T-helper 1 cell treated with Interleukin-12 subunit alpha and Interleukin-12 subunit beta and Interleukin-4 antibody, amounts not matched to agents 30 μg/mL and 1 μg/mL, for 36 hours (primary cell): ENCODE measurements at regions not wholly inside any gene's neighbourhood (a gene's known extent, or its start where the extent isn't known, plus 50 kb on each side); places are given as distances from the start of the nearest gene placed in this dataset.

ENCODE experiments used
- H3K27ac Mint-ChIP-seq: one replicate; pipeline ENCODE4 v1.8.0; 2021; ENCODE audit warnings: mild to moderate bottlenecking, mixed read lengths
- H3K27me3 Mint-ChIP-seq: one replicate; pipeline ENCODE4 v1.8.0; 2021; ENCODE audit warnings: low read depth, mixed read lengths
- H3K36me3 Mint-ChIP-seq: one replicate; pipeline ENCODE4 v1.8.0; 2021; ENCODE audit warnings: low read depth, mixed read lengths
- H3K4me1 Mint-ChIP-seq: one replicate; pipeline ENCODE4 v1.8.0; 2021; ENCODE audit warnings: low read depth, mixed read lengths
- H3K4me3 Mint-ChIP-seq: one replicate; pipeline ENCODE4 v1.8.0; 2021; ENCODE audit warnings: mild to moderate bottlenecking, moderate library complexity, mixed read lengths
- H3K9me3 Mint-ChIP-seq: one replicate; pipeline ENCODE4 v1.8.0; 2021; ENCODE audit warnings: mixed read lengths

DNA sequence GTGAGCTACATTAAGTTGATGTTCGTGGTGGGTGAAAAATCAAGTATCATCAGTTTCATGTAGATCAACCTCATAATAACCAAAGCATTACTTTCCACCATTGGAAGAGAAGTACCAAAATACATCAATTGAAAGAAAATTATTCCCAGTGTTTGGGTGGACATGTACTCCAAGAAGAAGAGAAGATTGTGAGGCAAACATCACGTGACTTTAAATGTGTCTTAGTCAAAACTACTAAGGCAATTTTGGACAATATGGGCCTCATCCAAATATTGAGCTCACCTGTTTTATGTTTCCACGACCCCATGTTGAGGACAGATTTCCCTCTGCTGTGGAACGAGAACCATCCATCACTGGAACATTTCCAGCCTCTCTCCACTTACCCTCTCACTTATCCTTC, 303.0 kb upstream of the LMCD1 start:
- H3K27me3 Mint-ChIP-seq, result no peaks in the 10 kb centered on the region

DNA sequence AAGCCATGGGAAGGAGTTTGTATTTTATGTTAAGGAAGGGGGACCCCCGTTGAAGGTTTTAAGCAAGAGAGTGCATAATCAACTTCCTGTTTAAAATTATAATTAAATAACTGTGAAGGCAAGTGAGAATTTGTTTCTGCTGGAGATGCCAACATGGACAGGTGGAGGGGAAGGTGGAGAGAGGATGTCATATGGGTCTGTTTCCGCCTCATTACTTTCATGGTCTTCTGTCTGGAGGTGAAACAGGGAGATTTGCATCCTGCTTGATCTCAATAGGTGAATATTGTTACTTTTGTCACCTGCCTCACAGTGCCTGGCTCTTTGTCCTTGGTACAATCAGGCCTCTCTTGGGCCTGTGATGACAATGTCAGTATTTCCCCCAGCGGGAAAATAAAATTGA, 300.6 kb upstream of the LMCD1 start:
- no peaks in the 10 kb centered on the region for H3K36me3 Mint-ChIP-seq
- no peaks in the 10 kb centered on the region for H3K4me1 Mint-ChIP-seq
- H3K4me3 Mint-ChIP-seq, result no peak overlapping the region
- no peaks in the 10 kb centered on the region for H3K27me3 Mint-ChIP-seq
- no peak overlapping the region for H3K27ac Mint-ChIP-seq
- H3K9me3 Mint-ChIP-seq, result no peaks in the 10 kb centered on the region

More for the DNA sequence above, 303.0 kb upstream of the LMCD1 start:
- Mint-ChIP-seq H3K27ac (no peak overlapping the region), H3K4me1 (no peaks in the 10 kb centered on the region), H3K4me3 (no peak overlapping the region), H3K9me3 (no peaks in the 10 kb centered on the region), H3K36me3 (no peaks in the 10 kb centered on the region)

GRCh38 chr3:8201886-8202285, 299.7 kb upstream of the LMCD1 start:
- Mint-ChIP-seq H3K9me3 (no peaks in the 10 kb centered on the region), H3K36me3 (no peaks in the 10 kb centered on the region)

DNA sequence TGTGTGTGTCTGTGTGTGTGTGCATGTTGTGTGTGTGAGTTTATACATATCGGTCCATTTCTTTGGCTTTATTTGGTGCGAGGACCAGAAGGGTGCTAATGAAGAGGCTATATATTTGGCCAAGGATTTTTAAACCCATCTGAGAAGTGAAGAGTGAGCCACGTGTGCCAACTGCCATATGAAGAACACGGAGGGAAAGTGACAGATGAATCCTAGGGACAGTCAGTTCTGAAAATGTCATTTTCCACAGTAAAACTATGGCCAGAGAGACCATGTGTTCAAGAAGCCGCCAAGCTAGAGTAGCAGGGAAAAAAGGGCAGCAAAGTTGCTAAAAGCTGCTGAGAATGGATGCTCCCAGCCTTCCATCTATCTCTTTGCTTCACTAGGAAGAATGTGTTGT, 297.3 kb upstream of the LMCD1 start:
- no peak overlapping the region for H3K27ac Mint-ChIP-seq

More at GRCh38 chr3:8201886-8202285, 299.7 kb upstream of the LMCD1 start:
- Mint-ChIP-seq H3K27ac (no peak overlapping the region), H3K4me1 (no peaks in the 10 kb centered on the region), H3K27me3 (no peaks in the 10 kb centered on the region), H3K4me3 (no peak overlapping the region)

GRCh38 chr3:8204853-8205650, 296.6 kb upstream of the LMCD1 start:
- H3K4me3 Mint-ChIP-seq, result no peak overlapping the region
- H3K27me3 Mint-ChIP-seq, result no peaks in the 10 kb centered on the region
- H3K27ac Mint-ChIP-seq, result no peak overlapping the region
- no peaks in the 10 kb centered on the region for H3K4me1 Mint-ChIP-seq
- no peaks in the 10 kb centered on the region for H3K9me3 Mint-ChIP-seq
- H3K36me3 Mint-ChIP-seq, result no peaks in the 10 kb centered on the region

More for the DNA sequence above, 297.3 kb upstream of the LMCD1 start:
- no peak overlapping the region for H3K4me3 Mint-ChIP-seq
- no peaks in the 10 kb centered on the region for H3K36me3 Mint-ChIP-seq
- H3K4me1 Mint-ChIP-seq, result no peaks in the 10 kb centered on the region
- no peaks in the 10 kb centered on the region for H3K9me3 Mint-ChIP-seq
- no peaks in the 10 kb centered on the region for H3K27me3 Mint-ChIP-seq

GRCh38 chr3:8205881-8206280, 295.7 kb upstream of the LMCD1 start:
- Mint-ChIP-seq H3K4me1 (no peaks in the 10 kb centered on the region), H3K27me3 (no peaks in the 10 kb centered on the region), H3K4me3 (no peak overlapping the region), H3K36me3 (no peaks in the 10 kb centered on the region), H3K27ac (no peak overlapping the region), H3K9me3 (no peaks in the 10 kb centered on the region)

GRCh38 chr3:8206971-8207617, 294.5 kb upstream of the LMCD1 start:
- H3K4me1 Mint-ChIP-seq, result no peaks in the 10 kb centered on the region
- no peaks in the 10 kb centered on the region for H3K36me3 Mint-ChIP-seq
- H3K27me3 Mint-ChIP-seq, result no peaks in the 10 kb centered on the region
- H3K9me3 Mint-ChIP-seq, result no peaks in the 10 kb centered on the region
- H3K27ac Mint-ChIP-seq, result no peak overlapping the region
- H3K4me3 Mint-ChIP-seq, result no peak overlapping the region

- Mint-ChIP-seq H3K9me3 (no peaks in the 10 kb centered on the region), H3K36me3 (no peaks in the 10 kb centered on the region), H3K27ac (no peak overlapping the region), H3K4me3 (no peak overlapping the region), H3K27me3 (no peaks in the 10 kb centered on the region), H3K4me1 (no peaks in the 10 kb centered on the region)
Observed at GRCh38 chr3:8210882-8211341, 290.7 kb upstream of the LMCD1 start.

- Mint-ChIP-seq H3K27me3 (no peaks in the 10 kb centered on the region), H3K4me1 (no peaks in the 10 kb centered on the region), H3K36me3 (no peaks in the 10 kb centered on the region), H3K9me3 (no peaks in the 10 kb centered on the region), H3K27ac (no peak overlapping the region), H3K4me3 (no peak overlapping the region)
Observed at GRCh38 chr3:8212794-8213193, 288.8 kb upstream of the LMCD1 start.

GRCh38 chr3:8213286-8213685, 288.3 kb upstream of the LMCD1 start:
- H3K27me3 Mint-ChIP-seq, result no peaks in the 10 kb centered on the region
- H3K4me3 Mint-ChIP-seq, result no peak overlapping the region
- H3K9me3 Mint-ChIP-seq, result no peaks in the 10 kb centered on the region
- no peaks in the 10 kb centered on the region for H3K36me3 Mint-ChIP-seq
- no peaks in the 10 kb centered on the region for H3K4me1 Mint-ChIP-seq
- H3K27ac Mint-ChIP-seq, result no peak overlapping the region

DNA sequence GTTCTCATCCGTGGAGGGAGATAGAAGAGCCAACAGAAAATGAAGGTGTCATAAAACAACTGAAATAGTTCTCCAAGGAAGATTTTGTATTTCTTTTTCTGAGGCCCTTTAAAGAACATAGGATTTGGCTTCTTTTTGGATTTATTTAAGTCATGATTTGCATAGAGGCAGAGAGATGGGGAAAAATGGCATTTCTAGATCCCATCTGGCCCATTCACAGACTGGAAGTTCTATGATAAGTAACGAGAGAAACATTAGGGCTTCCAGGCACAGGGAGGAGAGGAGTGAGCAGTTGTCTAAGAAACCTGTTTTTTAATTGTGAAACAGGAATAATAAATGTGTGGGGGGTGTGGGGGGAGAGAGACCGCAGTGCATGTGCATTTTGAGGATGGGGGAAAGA, 285.8 kb upstream of the LMCD1 start:
- Mint-ChIP-seq H3K4me1 (no peaks in the 10 kb centered on the region), H3K27me3 (no peaks in the 10 kb centered on the region), H3K27ac (no peak overlapping the region), H3K36me3 (no peaks in the 10 kb centered on the region), H3K9me3 (no peaks in the 10 kb centered on the region), H3K4me3 (no peak overlapping the region)

DNA sequence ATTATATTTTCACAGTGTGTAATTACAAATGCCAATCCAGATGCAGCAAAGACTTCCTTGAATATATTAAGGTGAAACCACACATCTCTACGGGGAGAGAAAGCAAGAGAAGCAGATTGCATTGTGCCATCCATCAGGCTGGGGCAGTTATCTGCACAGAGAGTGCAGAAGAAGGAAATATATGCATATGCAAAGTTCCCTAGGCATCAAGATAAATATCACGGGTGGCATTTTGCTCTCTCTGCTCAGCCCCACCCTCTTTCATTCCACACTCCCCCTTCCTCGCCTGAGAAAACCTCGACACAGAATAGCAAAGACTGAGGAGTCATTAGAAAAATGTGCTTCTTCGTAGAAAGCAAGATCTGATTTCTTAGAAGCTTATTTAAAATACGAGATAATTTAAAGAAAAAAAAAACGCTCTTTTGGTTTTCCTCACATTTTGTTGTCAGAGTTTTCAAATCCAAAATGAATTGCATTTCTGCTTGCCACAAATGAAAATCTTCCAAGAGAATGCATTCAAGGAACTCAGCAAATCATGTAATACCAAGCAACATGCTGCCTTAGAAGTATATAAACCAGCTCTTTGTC, 283.2 kb upstream of the LMCD1 start:
- Mint-ChIP-seq H3K27me3 (no peaks in the 10 kb centered on the region), H3K27ac (no peak overlapping the region)

DNA sequence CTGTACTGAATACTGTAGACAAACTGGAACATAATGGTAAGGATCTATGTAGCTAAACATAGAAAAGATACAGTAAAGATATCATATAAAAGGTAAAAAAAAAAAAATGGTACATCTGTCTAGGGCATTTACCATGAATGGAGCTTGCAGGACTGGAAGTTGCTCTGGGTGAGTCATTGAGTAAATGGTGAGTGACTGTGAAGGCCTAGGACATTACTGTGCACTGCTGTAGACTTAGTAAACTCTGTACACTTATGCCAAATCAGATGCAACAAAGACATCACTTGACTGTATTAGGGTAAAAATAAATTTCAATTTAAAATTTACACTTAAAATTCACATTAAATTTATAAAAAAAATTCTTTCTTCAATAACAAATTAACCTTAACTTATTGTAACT, 281.3 kb upstream of the LMCD1 start:
- H3K36me3 Mint-ChIP-seq, result no peaks in the 10 kb centered on the region
- no peaks in the 10 kb centered on the region for H3K27me3 Mint-ChIP-seq
- H3K9me3 Mint-ChIP-seq, result no peaks in the 10 kb centered on the region
- no peaks in the 10 kb centered on the region for H3K4me1 Mint-ChIP-seq
- H3K4me3 Mint-ChIP-seq, result no peak overlapping the region
- H3K27ac Mint-ChIP-seq, result no peak overlapping the region

More for the DNA sequence above, 283.2 kb upstream of the LMCD1 start:
- no peak overlapping the region for H3K4me3 Mint-ChIP-seq
- H3K4me1 Mint-ChIP-seq, result no peaks in the 10 kb centered on the region
- no peaks in the 10 kb centered on the region for H3K36me3 Mint-ChIP-seq
- no peaks in the 10 kb centered on the region for H3K9me3 Mint-ChIP-seq

DNA sequence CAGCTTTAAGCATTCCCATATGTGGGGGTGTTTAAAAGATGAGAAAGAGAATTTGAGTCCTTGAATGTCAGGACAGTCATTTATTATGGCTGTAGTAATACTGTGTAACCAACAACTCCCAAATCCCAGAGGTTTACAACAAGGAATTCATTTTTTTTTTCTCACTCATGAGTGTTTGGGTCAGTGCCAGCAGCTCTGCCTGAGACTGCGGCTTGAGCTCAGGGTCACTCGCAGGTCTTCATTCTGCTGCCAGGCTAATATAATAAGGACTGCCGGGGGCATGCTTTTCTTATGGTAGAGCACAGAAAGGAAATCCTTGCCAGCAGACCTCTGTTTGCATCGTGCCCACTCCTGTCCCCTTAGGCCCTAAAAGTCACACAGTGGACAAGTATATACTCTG, 277.9 kb upstream of the LMCD1 start:
- H3K4me1 Mint-ChIP-seq, result no peaks in the 10 kb centered on the region
- H3K4me3 Mint-ChIP-seq, result no peak overlapping the region
- no peaks in the 10 kb centered on the region for H3K9me3 Mint-ChIP-seq
- H3K27ac Mint-ChIP-seq, result no peak overlapping the region
- no peaks in the 10 kb centered on the region for H3K27me3 Mint-ChIP-seq
- no peaks in the 10 kb centered on the region for H3K36me3 Mint-ChIP-seq

- Mint-ChIP-seq H3K4me3 (no peak overlapping the region), H3K27ac (no peak overlapping the region), H3K36me3 (no peaks in the 10 kb centered on the region), H3K4me1 (no peaks in the 10 kb centered on the region), H3K27me3 (no peaks in the 10 kb centered on the region), H3K9me3 (no peaks in the 10 kb centered on the region)
Observed at GRCh38 chr3:8224941-8225340, 276.7 kb upstream of the LMCD1 start.
